T-helper 17 cell (primary cell): ENCODE measurements at regions not wholly inside any gene's neighbourhood (a gene's known extent, or its start where the extent isn't known, plus 50 kb on each side); places are given as distances from the start of the nearest gene placed in this dataset.

Source experiments
- ATAC-seq: fragments of 150-1000 bp; cut with Tn5 transposase; 2 replicates; pipeline ENCODE4 v1.10.0; 2021; ENCODE audit warnings: mild to moderate bottlenecking, moderate library complexity
- DNase-seq, 3 donors: peaks; one replicate each; pipeline versions ENCODE4 v3.0.0 to v3.0.0-alpha.2; 2020 to 2021
- H3K9me3 ChIP-seq: one replicate; pipeline ENCODE4 v1.7.0; 2013; ENCODE audit warnings: low read length, mild to moderate bottlenecking; ENCODE audit not compliant: control insufficient read depth, poor library complexity, severe bottlenecking
- H3K27ac Mint-ChIP-seq: one replicate; pipeline ENCODE4 v1.8.0; 2022; ENCODE audit warnings: mild to moderate bottlenecking, moderate library complexity, mixed read lengths
- H3K27me3 Mint-ChIP-seq: one replicate; pipeline ENCODE4 v1.8.0; 2022; ENCODE audit warnings: mixed read lengths
- H3K36me3 Mint-ChIP-seq: one replicate; pipeline ENCODE4 v1.8.0; 2022; ENCODE audit warnings: low read depth, mixed read lengths
- H3K4me1 Mint-ChIP-seq: one replicate; pipeline ENCODE4 v1.8.0; 2022; ENCODE audit warnings: mild to moderate bottlenecking, mixed read lengths
- H3K4me3 Mint-ChIP-seq: one replicate; pipeline ENCODE4 v1.8.0; 2022; ENCODE audit warnings: mild to moderate bottlenecking, moderate library complexity, mixed read lengths

- ATAC-seq, result no peak
- H3K9me3 ChIP-seq, result no peaks in the 10 kb centered on the region
- peaks cover 2% of the 10 kb centered on the region for H3K36me3 Mint-ChIP-seq
- H3K4me3 Mint-ChIP-seq, result no peak overlapping the region
- DNase-seq, result no peak
- no peaks in the 10 kb centered on the region for H3K4me1 Mint-ChIP-seq
- H3K27me3 Mint-ChIP-seq, result no peaks in the 10 kb centered on the region
- no peak overlapping the region for H3K27ac Mint-ChIP-seq
Measured at GRCh38 chrY:16959071-16959470, 920.9 kb downstream of the CDY2B start.

DNA sequence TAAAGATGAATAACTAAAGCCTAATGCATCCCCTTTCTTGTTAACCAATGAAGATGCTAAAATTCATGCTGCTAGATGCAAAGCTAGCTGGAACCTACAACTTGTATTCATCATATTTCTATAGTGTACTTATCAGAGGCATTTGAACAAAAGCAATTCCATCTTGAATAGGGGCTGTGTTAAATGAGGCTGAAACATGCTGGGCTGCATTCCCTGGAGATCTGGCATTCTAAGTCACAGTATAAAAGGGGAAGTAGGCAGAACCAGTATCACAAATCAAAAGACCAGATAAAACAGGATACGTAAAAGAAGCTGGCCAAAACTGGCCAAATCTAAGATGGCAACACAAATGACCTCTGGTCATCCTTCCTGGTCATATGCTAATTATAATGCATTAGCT lies 932.8 kb downstream of the CDY2B start:
- DNase-seq, result no peak
- no peaks in the 10 kb centered on the region for H3K4me1 Mint-ChIP-seq
- H3K27me3 Mint-ChIP-seq, result no peaks in the 10 kb centered on the region
- H3K36me3 Mint-ChIP-seq, result no peaks in the 10 kb centered on the region
- no peaks in the 10 kb centered on the region for H3K9me3 ChIP-seq
- H3K4me3 Mint-ChIP-seq, result no peak overlapping the region
- no peak overlapping the region for H3K27ac Mint-ChIP-seq
- no peak for ATAC-seq
